ENCODE measurements at regions not wholly inside any gene's neighbourhood (a gene's known extent, or its start where the extent isn't known, plus 50 kb on each side); places are given as distances from the start of the nearest gene placed in this dataset.

GRCh38 chr2:12054956-12055618 lies 308.7 kb downstream of the LPIN1 start:
- no peak for DNase-seq (ENCODE audit: low read depth, low spot score)
- no TSS peak for BruUV-seq (replicated peaks)
- H3K9ac ChIP-seq (ENCODE audit: low read length): no peak overlapping the region

More at GRCh38 chr2:12054956-12055618, 308.7 kb downstream of the LPIN1 start:
- Histone ChIP-seq H2AFZ (ENCODE audit: low read depth, low read length, poor library complexity, severe bottlenecking) (no peak overlapping the region), H3K27me3 (ENCODE audit: insufficient read depth, low read length) (peaks cover 6% of the 10 kb centered on the region; the same call in 1 of the 2 replicates), H3K4me3 (replicated peaks in 1 of 2; ENCODE audit: low read depth in 1 of 2, low read length in 2 of 2) (no peak overlapping the region), H3K4me1 (ENCODE audit: control insufficient read depth in 1 of 2, insufficient read depth in 2 of 2, low read length in 2 of 2) (no peaks in the 10 kb centered on the region), H3K9me2 (ENCODE audit: insufficient read depth) (no peaks in the 10 kb centered on the region), H3K79me2 (ENCODE audit: insufficient read depth, low read length) (no peaks in the 10 kb centered on the region), H3K27ac (ENCODE audit: low read depth, low read length) (no peak overlapping the region), H3K36me3 (ENCODE audit: control insufficient read depth in 1 of 2, insufficient read depth in 2 of 2, low read length in 2 of 2) (no peaks in the 10 kb centered on the region), H3K9me3 (ENCODE audit: control insufficient read depth in 1 of 2, insufficient read depth in 1 of 2, low read depth in 1 of 2, low read length in 2 of 2) (no peaks in the 10 kb centered on the region), H4K20me1 (ENCODE audit: insufficient read depth) (no peaks in the 10 kb centered on the region), H3K4me2 (ENCODE audit: low read length) (no peak overlapping the region)
- ChIA-PET CTCF (no interaction called here), POLR2A (no interaction called here), RAD21 (ENCODE audit: low non-redundant PET in 1 of 2, low total read pairs in 2 of 2, uncharacterized antibody in 2 of 2, unreplicated experiment in 2 of 2) (no interaction called here)
- TF ChIP-seq POLR2A (IDR thresholded peaks at IDR 0.05; ENCODE audit: borderline replicate concordance, extremely low read depth, insufficient read depth, insufficient read length) (no peak), JUND (IDR thresholded peaks at IDR 0.05) (no peak), SRF (IDR thresholded peaks at IDR 0.05; ENCODE audit: low read depth) (no peak), MAX (IDR thresholded peaks at IDR 0.05) (no peak), EZH2phosphoT487 (IDR thresholded peaks at IDR 0.05; ENCODE audit: borderline replicate concordance) (no peak), FOSL1 (IDR thresholded peaks at IDR 0.05; ENCODE audit: low read depth) (no peak), CEBPB (IDR thresholded peaks at IDR 0.05; ENCODE audit: low read depth) (no peak), CBX3 (IDR thresholded peaks at IDR 0.05; ENCODE audit: low read depth) (no peak), EZH2 (IDR thresholded peaks at IDR 0.05) (no peak), RAD21 (IDR thresholded peaks at IDR 0.05; ENCODE audit: low read depth) (no peak), TCF7L2 (IDR thresholded peaks at IDR 0.05; ENCODE audit: borderline replicate concordance, extremely low read depth, insufficient read depth, insufficient read length) (no peak), ELF1 (IDR thresholded peaks at IDR 0.05; ENCODE audit: borderline replicate concordance, low read depth) (no peak), SP1 (IDR thresholded peaks at IDR 0.05; ENCODE audit: low read depth) (no peak), SIN3A (IDR thresholded peaks at IDR 0.05; ENCODE audit: low read depth) (no peak), ZNF274 (IDR thresholded peaks at IDR 0.05; ENCODE audit: low read depth, low read length) (no peak)
- TF ChIP-seq, protein P1, sequence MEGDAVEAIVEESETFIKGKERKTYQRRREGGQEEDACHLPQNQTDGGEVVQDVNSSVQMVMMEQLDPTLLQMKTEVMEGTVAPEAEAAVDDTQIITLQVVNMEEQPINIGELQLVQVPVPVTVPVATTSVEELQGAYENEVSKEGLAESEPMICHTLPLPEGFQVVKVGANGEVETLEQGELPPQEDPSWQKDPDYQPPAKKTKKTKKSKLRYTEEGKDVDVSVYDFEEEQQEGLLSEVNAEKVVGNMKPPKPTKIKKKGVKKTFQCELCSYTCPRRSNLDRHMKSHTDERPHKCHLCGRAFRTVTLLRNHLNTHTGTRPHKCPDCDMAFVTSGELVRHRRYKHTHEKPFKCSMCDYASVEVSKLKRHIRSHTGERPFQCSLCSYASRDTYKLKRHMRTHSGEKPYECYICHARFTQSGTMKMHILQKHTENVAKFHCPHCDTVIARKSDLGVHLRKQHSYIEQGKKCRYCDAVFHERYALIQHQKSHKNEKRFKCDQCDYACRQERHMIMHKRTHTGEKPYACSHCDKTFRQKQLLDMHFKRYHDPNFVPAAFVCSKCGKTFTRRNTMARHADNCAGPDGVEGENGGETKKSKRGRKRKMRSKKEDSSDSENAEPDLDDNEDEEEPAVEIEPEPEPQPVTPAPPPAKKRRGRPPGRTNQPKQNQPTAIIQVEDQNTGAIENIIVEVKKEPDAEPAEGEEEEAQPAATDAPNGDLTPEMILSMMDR (IDR thresholded peaks at IDR 0.05 in 2 of 3, conservative IDR thresholded peaks at IDR 0.05 in 1 of 3; ENCODE audit: borderline replicate concordance in 1 of 3, insufficient read depth in 1 of 3, low read depth in 2 of 3, low read length in 2 of 3): no peak
- TF ChIP-seq, protein P2, sequence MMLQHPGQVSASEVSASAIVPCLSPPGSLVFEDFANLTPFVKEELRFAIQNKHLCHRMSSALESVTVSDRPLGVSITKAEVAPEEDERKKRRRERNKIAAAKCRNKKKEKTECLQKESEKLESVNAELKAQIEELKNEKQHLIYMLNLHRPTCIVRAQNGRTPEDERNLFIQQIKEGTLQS (IDR thresholded peaks at IDR 0.05): no peak
- intact Hi-C loops (cut with micrococcal nuclease): no loop called here
- ATAC-seq: no peak
